LNCAP (cell line): ENCODE measurements at regions not wholly inside any gene's neighbourhood (a gene's known extent, or its start where the extent isn't known, plus 50 kb on each side); places are given as distances from the start of the nearest gene placed in this dataset.
A peak's percentile ranks its signal among the peaks of the same experiment; 100 is the strongest.

Experiments
- CTCF ChIP-seq: fragments of 450-650 bp; IDR thresholded peaks from 2 replicates; pipeline ENCODE4 v1.5.1; 2017; ENCODE audit warnings: mild to moderate bottlenecking

DNA sequence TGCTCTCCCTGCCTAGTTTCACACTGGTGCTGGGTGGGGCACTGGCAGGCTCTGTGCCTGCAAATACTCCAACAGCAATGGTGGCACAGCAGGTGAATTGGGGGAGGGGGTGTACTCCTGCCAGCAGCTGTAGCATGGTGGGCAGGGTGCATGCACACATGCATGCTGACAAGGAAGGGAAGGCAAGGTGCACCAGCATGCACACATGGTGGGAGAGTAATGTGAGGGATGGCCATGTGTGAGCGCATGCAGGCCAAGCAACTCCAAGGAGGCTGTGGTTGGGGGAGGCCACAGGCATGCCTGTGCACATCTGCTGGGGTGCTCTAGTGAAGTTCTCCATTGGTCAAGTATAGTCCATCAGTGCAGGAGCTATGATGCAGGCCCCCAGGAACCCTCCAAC, 54.5 kb upstream of the INPP4B start:
- no peak for TF ChIP-seq CTCF

- no peak for TF ChIP-seq CTCF
Measured at GRCh38 chr4:142901166-142901662, 55.1 kb upstream of the INPP4B start.

- no peak for TF ChIP-seq CTCF
Measured at GRCh38 chr4:142909908-142910307, 63.8 kb upstream of the INPP4B start.

DNA sequence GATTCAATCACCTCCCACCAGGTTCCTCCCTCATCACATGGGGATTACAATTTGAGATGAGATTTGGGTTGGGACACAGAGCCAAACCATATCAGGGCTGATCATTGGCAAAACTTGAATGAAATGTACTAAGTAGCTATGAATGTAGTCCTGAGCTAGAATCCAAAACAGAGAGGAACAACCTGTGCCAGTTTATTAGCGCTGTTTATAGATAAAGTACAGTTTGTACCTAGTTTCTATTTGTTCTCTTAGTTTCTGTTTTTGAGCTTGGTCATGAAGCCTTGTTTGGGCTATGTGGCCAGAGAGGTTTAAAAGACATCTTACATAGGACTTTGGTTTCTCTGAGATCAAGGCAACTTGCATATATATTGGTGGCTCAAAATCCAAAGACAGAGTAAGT, 66.9 kb upstream of the INPP4B start:
- no peak for TF ChIP-seq CTCF

- no peak for TF ChIP-seq CTCF
Measured at GRCh38 chr4:142913461-142914030, 67.4 kb upstream of the INPP4B start.

DNA sequence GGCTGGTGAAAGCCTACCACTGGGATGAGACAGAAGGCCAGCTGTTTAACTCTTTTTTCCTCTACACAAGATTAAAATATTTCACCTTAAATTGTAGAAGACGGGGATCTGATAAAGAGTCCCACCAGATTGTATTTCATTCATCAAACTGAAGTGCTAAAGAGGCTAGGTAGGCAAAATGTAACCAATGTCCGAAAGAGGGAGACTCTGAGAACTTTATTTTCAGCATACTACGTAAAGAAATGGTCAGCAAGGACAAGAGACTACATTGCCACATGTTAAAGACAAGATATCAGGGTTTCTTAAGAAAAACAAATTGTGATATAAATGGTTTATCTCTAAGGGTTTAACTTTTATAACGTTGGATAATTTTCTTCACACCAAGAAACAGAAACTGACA, 71.6 kb upstream of the INPP4B start:
- peak; percentile 34; the same call in 1 of the 2 replicates for TF ChIP-seq CTCF

DNA sequence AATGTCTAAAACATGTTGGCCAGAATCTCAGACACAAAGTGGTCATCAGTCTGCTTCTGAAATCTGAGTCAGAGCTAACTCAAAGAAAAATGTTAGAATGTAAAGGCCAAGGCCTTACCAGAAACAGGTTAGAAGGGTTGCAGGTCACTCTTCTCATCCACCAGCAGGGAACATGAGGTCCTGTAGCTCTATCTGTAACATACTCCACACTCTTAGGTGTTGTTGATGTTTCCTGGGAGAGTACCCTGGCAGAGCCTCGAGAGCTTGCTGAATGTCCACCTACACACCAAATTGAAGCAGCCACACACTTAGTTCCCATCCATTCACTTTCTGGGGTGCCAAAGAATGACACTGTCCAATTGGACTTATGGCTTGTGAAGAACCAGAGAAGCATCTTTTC, 76.6 kb upstream of the INPP4B start:
- TF ChIP-seq CTCF = no peak

GRCh38 chr4:142923619-142924018, 77.5 kb upstream of the INPP4B start:
- TF ChIP-seq CTCF = no peak
